Activated T-helper 1 cell treated with Interleukin-2 at 50 U/mL for 16 hours (primary cell): ENCODE measurements at regions not wholly inside any gene's neighbourhood (a gene's known extent, or its start where the extent isn't known, plus 50 kb on each side); places are given as distances from the start of the nearest gene placed in this dataset.
"Not testable (repeated sequence)": the region's sequence is repeated elsewhere in the genome, so short reads cannot be mapped to it uniquely, and the experiment has no call there.

ENCODE experiments used
- DNase-seq: peaks from one replicate; pipeline ENCODE4 v3.0.0-alpha.2; 2020; ENCODE audit warnings: low read depth

DNA sequence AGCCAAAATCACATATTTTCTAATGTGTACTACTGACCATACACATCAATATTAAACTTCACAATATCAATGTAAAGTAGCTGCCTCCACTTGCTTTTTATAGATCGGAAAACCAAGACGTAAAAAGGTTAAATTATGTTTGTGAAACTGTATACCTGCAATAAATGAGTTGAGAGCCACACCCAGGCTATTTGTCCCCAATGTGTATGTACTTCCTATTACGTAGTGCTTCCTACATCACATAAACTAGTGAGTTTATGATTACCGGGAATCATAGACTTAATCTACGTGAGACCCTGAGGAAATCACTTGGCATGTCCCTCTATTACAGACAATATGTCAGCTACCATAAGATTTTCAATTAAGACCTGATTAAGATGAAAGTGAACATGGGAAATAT lies 903.4 kb downstream of the RAB28 start:
- no peak for DNase-seq

- no peak for DNase-seq
Measured at GRCh38 chr4:12579172-12579571, 905.0 kb downstream of the RAB28 start.

DNA sequence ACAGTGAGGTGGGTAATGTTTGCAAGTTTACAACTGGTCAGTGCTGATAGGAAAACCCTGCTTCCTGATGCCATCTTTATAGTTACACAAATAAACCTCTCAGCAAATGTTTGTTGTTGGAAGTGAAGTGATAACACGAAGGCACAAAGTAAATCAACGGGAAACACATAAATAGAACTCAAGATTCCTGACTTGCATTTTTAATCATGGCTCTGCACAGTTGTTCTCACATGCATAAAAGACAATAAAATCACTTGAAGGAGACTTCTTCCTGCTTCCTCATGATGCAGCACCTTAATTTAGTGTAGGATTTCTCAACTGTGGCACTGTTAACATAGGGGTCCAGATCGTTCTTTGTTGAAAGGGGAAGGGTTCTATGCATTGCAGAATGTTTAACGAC lies 907.7 kb downstream of the RAB28 start:
- DNase-seq, result no peak

- no peak for DNase-seq
Measured at GRCh38 chr4:12573716-12574115, 910.4 kb downstream of the RAB28 start.

- no peak for DNase-seq
Measured at GRCh38 chr4:12562476-12563140, 921.5 kb downstream of the RAB28 start.

DNA sequence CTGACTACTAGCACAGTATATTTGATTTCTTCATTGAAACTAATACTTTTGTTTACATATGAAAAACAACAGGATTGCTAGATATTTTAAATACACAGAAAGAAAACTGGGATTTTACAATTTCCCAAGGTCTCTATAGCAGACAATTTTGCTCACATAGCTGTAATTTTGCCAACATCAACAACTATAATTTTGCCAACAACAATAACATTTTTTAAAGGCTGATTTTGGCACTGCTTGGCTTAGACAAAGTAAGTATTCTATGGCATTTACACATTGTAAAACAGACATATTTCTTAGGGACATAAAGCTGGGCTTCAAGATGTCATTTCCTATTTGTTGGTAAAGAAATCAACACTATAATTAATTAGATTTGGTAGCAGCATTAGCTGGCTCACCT lies 922.1 kb downstream of the RAB28 start:
- no peak for DNase-seq

- no peak for DNase-seq
Measured at GRCh38 chr4:12555011-12555410, 929.1 kb downstream of the RAB28 start.

DNA sequence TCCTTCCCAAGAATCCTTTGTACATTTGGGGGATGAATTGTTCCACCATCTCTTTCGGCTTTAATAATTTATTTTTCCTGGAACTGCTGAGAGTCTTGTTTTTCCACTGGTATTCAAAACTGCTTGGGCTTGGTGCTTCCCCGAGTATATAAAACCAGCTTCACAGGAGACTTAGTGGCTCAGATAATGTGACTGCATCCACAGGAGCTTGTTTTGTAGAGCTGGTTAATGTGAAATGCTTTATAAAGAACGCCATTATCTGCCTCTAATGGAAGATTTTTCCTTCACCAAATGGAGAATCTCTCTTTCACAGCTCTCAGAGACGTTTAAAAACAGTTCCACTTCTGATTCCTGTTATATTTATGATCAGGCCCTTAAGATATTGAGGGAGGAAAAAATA lies 935.5 kb downstream of the RAB28 start:
- no peak for DNase-seq

DNA sequence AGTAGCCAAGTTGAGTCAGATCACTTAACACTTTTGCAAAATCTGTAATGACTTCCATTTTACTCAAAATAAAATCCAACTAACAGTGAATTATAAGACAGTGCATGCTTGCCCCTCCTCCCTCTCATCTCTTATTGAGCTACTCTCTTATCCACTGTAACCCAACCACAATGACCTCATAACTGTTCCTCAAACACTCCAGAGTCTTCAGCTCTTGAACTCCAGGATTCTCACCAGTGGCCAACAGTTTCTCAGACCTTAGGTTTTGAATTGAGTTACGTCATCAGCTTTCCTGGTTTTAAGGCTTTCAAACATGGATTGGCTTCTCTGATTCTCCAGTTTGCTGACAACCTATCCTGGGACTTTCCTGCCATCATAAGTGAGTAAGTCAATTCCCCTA lies 938.3 kb downstream of the RAB28 start:
- DNase-seq, result no peak

DNA sequence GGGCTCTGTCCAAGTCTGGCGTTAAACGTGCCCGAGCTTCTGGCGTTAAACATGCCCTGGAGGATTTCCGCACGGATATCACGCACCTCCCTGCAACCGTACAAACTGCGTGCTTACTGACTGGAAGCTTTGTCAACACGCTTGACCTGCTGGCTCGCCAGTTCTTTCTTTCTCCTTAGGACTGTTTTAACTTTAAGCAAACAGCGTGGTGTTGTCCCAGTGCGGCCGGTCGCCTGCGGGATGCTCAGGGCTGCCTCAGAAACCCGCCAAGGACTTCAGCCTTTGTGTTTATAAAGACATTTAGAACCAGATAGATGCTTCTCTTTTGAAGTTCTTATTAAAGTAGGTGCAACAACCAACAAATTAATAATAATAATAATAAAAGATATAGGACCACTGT lies 946.0 kb downstream of the RAB28 start:
- no peak for DNase-seq

- DNase-seq, result no peak
Measured at GRCh38 chr4:12534684-12535083, 949.5 kb downstream of the RAB28 start.

DNA sequence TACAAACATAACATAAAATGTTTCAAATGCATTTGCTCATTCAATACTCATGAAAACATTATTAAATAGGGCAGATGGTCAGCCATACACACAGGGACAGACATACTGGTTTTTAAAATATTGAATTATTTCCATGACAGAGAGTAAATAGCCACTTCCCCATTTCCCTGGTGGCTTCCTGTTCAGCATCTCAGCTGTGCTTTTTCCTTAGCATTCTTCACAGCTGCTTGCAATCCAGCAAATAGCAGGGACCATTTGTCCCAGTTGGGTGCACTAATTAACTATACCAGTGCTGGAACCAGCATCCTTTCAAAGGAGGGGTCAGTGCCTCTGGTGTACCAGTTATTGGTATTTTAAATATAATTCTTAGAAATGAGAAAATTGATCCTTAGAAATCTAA lies 964.7 kb downstream of the RAB28 start:
- DNase-seq, result no peak

GRCh38 chr4:12507868-12508481 lies 976.2 kb downstream of the RAB28 start:
- DNase-seq, result no peak

DNA sequence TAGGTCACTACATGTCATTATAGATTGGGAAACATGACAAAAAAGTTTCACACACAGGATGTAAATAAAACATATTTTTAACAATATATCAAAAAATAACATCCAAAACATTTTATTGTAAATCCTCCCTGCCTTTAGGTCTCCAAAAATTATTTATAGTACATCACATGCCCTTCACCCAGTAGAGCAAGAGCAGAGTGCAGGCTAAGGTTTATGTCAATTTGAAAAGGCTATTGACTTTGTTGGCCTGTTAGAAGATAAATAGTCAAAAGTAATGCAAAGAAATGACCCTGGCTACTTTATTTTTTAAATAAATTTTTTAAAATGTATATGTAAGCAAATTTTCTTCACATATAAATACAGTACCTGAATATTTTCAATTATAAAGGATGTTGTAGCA lies 983.7 kb downstream of the RAB28 start:
- no peak for DNase-seq

DNA sequence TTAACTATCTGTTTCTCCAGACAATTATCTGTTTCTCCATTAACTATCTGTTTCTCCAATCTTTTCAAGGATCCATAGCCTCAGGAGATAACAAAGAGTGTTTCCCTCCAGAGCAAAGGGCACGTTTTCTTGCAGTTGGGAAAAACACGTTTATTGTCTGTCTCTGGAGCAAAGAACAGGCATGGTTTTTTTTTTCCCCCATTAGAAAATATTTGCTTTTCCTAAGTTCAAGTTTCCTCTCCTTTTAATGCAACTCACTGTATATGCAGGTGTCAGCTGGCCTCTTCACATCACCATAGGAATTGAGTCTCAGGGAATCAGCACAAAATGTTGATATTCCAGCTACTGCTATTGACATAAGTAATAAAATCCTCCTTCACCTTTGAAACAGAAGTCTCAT lies 984.4 kb downstream of the RAB28 start:
- DNase-seq, result no peak

- DNase-seq, result no peak
Measured at GRCh38 chr4:12495211-12495610, 988.9 kb downstream of the RAB28 start.

GRCh38 chr4:12492730-12493393 lies 991.3 kb downstream of the RAB28 start:
- no peak for DNase-seq

- no peak for DNase-seq
Measured at GRCh38 chr4:12488672-12489071, 995.5 kb downstream of the RAB28 start.

DNA sequence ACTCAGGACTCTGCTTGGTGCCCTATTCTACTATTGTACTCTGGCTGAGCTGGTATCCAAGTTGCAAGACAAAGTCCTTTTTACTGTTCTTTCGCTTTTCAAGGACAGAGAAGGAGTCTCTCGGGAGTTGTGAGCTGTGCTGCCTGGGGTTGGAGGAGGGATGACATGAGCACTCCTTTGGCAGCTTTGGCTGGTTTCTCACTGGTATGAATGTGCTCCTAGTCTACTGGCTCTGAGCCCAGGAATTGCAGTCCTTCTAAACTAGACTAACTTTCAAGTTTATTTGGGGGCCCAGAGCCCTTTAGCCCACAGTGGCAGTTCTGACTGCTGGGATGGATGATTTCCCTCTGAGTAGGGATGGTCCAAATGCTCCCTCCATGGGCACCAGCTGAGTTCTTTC lies 997.1 kb downstream of the RAB28 start:
- no peak for DNase-seq

GRCh38 chr4:12472087-12472486 lies 1012.1 kb downstream of the RAB28 start:
- DNase-seq, result no peak

DNA sequence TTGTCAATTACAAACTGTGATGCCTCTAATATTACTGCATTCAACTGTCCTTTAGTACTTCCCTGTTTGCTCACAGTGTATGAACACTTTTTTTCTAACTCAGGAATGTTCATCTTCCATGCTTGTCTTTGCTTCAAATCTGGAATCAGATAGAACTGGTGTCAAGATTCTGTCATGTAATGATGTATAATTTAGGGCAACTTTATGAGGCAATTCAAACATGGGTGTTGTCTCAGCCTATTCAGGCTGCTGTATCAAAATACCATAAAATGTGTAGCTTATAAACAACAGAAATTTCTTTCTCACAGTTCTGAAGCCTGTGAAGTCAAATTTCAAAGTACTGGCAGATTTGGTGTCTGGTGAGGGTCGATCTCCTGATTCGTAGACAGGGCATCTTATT lies 1012.9 kb downstream of the RAB28 start:
- DNase-seq, result no peak

DNA sequence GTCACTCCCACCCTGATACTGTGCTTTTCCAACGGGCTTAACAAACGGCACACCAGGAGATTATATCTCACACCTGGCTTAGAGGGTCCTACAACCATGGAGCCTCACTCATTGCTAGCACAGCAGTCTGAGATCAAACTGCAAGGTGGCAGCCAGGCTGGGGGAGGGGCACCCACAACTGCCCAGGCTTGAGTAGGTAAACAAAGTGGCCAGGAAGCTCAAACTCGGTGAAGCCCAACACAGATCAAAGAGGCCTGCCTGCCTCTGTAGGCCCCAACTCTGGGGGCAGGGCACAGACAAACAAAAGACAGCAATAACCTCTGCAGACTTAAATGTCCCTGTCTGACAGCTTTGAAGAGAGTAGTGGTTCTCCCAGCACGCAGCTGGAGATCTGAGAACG lies 1022.6 kb downstream of the RAB28 start:
- not testable (repeated sequence) for DNase-seq

GRCh38 chr4:12459126-12459525 lies 1025.0 kb downstream of the RAB28 start:
- DNase-seq, result no peak

DNA sequence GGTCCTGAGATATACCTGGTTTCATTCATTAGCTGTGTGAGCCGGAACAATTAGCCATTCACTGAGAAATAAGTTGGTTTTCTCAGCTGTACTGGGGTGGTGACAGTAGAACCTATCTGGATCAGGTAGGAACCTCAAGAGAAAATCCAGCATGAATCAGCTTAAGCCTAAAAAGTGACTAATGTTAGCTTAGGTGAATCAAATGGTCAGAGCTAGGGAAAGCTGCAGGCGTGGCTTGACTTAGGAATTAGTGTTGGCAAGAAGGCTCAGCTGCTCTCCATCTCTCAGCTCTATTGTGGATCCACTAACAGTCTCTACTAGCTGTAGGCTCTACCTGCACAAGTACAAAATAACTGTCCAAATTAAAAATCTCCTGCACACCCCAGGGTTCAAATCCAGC lies 1025.5 kb downstream of the RAB28 start:
- DNase-seq, result no peak
